AG10803 (cell line): ENCODE measurements at regions not wholly inside any gene's neighbourhood (a gene's known extent, or its start where the extent isn't known, plus 50 kb on each side); places are given as distances from the start of the nearest gene placed in this dataset.

Experiments
- DNase-seq: peaks from one replicate; pipeline ENCODE4 v3.0.0; 2010; ENCODE audit warnings: low read depth
- H3K4me3 ChIP-seq: 2 replicates; pipeline ENCODE4 v1.5.1; 2011; ENCODE audit warnings: mild to moderate bottlenecking, low read length, control low read depth
- CTCF ChIP-seq: conservative IDR thresholded peaks from 2 replicates; pipeline ENCODE4 v1.5.1; 2011; ENCODE audit warnings: mild to moderate bottlenecking, low read length, control low read depth, inconsistent platforms

- DNase-seq = peak; percentile 90
- H3K4me3 ChIP-seq = no peak overlapping the region
- no peak for TF ChIP-seq CTCF
Observed at GRCh38 chr15:87752250-87752951, 504.1 kb downstream of the NTRK3 start.

GRCh38 chr15:87748483-87748882 lies 508.1 kb downstream of the NTRK3 start:
- no peak for DNase-seq
- H3K4me3 ChIP-seq = no peak overlapping the region
- TF ChIP-seq CTCF = no peak

DNA sequence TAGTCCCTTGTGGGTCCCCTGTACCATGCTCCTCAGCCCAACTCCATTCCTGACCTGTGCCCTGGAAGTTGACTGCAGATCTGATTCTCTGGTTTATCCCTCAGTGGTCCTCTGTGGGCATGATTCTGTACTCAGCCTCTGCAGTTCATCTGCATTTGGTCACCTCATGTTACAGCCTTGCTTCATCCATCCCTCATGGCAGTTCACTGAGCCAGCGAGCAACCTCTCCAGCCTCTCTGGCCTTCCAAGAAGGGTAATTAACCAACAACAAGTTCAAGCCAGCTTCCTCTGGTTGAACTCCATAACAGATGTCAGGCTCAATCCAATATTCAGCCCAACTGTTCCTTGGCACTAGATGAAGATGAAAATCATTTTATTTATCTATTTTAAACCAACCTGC lies 509.5 kb downstream of the NTRK3 start:
- DNase-seq = peak; percentile 54
- H3K4me3 ChIP-seq = no peak overlapping the region
- TF ChIP-seq CTCF = no peak

GRCh38 chr15:87746333-87746732 lies 510.2 kb downstream of the NTRK3 start:
- H3K4me3 ChIP-seq = no peak overlapping the region
- DNase-seq = no peak
- no peak for TF ChIP-seq CTCF

DNA sequence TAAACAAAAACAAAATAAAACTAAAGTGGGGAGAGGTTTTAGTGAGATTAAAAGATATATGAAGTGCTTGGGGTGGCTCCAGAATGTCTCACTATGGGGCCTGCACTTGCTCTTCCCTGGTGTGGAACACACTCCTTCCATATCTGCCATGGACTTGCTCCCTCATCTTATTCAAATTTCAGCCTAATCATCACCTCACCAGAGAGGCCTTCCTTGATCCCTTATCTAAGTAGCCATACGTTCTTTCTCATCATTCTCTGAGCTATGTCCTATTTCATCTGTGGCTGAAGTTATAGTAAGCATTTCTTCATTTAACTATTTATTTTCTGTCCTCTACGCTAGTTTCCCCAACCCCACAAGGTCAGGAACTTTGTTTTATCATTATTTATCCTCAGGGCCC lies 511.7 kb downstream of the NTRK3 start:
- H3K4me3 ChIP-seq = no peak overlapping the region
- no peak for TF ChIP-seq CTCF
- DNase-seq = no peak

- TF ChIP-seq CTCF = no peak
- H3K4me3 ChIP-seq = no peak overlapping the region
Observed at GRCh38 chr15:87743562-87743961, 513.0 kb downstream of the NTRK3 start.

GRCh38 chr15:87741350-87741749 lies 515.2 kb downstream of the NTRK3 start:
- no peak for TF ChIP-seq CTCF
- H3K4me3 ChIP-seq = no peak overlapping the region
- no peak for DNase-seq

More at GRCh38 chr15:87743562-87743961, 513.0 kb downstream of the NTRK3 start:
- peak; percentile 53 for DNase-seq
